ENCODE measurements at regions not wholly inside any gene's neighbourhood (a gene's known extent, or its start where the extent isn't known, plus 50 kb on each side); places are given as distances from the start of the nearest gene placed in this dataset.

DNA sequence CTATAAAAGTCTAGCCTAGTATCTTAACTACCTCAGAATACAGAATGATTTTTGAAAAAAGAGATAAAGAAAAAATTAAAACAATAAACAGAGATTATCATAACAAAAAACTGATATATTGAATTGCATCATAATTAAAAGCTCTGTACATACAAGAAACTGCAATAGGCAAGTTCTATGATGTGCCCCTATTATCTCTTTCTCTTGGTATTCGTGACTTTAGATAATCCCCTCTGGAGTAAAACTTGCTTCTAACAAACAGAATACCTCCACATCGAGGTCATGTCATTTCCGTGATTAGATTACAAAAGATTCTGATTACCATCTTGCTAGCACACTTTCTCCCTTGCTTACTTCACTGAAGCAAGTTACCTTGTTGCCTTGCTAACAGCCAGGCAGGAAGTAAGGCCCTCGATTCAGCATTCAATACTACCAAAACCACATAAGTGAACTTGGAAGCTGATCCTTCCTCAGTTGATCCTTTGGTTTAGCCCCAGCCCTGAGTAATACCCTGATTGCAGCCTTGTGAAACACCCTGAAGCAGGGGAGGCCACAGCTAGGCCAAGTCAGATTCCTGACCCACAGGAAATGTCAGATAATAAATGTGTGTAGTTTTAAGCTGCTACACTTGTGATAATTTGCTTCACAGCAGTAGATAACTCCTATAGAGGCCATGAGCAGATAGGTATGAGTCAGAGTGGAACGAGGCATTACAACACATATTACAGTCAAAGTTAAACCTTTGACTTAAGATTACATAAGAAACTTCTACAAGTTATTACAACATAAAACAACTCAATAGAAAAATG, 53.7 kb upstream of the TMX4 start:
- Mint-ChIP-seq H3K27ac (ENCODE audit: unreplicated experiment) (no peak overlapping the region), H3K9me3 (ENCODE audit: unreplicated experiment) (no peaks in the 10 kb centered on the region), H3K27me3 (ENCODE audit: unreplicated experiment) (no peaks in the 10 kb centered on the region), H3K4me1 (ENCODE audit: low read depth, unreplicated experiment) (no peaks in the 10 kb centered on the region), H3K4me3 (ENCODE audit: unreplicated experiment) (no peak overlapping the region), H3K36me3 (ENCODE audit: unreplicated experiment) (no peaks in the 10 kb centered on the region)
- no peak for DNase-seq
- TF ChIP-seq, protein P1, sequence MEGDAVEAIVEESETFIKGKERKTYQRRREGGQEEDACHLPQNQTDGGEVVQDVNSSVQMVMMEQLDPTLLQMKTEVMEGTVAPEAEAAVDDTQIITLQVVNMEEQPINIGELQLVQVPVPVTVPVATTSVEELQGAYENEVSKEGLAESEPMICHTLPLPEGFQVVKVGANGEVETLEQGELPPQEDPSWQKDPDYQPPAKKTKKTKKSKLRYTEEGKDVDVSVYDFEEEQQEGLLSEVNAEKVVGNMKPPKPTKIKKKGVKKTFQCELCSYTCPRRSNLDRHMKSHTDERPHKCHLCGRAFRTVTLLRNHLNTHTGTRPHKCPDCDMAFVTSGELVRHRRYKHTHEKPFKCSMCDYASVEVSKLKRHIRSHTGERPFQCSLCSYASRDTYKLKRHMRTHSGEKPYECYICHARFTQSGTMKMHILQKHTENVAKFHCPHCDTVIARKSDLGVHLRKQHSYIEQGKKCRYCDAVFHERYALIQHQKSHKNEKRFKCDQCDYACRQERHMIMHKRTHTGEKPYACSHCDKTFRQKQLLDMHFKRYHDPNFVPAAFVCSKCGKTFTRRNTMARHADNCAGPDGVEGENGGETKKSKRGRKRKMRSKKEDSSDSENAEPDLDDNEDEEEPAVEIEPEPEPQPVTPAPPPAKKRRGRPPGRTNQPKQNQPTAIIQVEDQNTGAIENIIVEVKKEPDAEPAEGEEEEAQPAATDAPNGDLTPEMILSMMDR (IDR thresholded peaks at IDR 0.05; ENCODE audit: partially characterized antibody, unreplicated experiment): no peak

DNA sequence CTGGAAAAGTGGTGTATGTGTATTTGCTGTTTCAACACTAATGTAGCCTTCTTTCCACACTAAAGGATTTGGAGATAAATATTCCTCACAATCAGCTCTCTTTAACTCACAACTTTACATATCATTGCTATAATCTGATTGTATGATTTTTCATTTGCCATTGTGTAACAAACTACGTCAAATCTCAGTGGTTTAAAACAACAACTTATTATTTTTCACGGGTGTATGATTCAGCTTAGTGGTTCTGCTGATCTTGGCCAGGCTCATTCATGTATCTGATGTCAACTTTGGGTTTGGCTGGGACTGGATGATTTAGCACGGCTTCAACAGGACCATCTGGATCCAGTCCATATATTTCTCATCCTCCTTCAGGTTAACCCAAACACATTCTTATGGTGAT, 55.4 kb upstream of the TMX4 start:
- no peak for DNase-seq
- H3K4me1 Mint-ChIP-seq (ENCODE audit: low read depth, unreplicated experiment): no peaks in the 10 kb centered on the region

DNA sequence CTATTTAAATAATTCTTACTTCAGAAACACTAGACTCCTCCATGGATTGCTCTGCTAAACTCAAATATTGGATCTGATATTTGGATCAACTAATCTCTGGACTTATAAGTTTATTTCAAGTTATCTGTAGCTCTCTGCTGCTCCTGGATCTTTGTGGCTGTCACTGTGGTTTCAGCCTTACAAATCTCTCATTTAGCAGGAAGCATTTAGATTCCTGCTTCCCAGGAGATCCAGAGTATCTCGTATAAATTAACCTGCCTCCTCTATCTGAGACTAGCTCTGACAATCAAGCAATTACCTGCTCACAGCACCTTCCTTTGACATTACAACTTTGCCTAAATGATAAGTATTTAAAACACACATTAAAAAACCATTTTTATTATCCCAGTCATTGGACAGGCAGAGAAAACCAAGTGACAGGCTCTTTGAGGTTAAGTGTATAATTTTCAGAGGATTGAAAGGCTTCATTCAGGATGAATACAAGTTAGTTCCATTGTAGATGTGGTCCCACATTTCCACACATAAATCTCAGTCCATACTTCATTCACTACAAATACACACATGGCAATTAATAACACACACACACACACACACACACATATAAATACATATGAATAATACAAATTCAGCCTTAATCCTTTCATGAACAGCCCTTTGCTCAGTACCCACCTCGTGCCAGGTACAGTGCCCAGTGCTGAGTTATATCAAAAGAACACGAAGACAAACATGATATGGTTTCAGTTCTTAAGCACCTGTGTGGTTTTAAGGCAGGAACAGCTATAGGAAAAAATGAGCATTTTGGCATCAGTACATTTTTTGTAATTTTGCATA, 55.5 kb upstream of the PLCB1 start:
- Mint-ChIP-seq H3K4me3 (ENCODE audit: unreplicated experiment) (no peak overlapping the region), H3K9me3 (ENCODE audit: unreplicated experiment) (no peaks in the 10 kb centered on the region), H3K36me3 (ENCODE audit: unreplicated experiment) (no peaks in the 10 kb centered on the region), H3K27ac (ENCODE audit: unreplicated experiment) (no peak overlapping the region), H3K27me3 (ENCODE audit: unreplicated experiment) (no peaks in the 10 kb centered on the region), H3K4me1 (ENCODE audit: low read depth, unreplicated experiment) (no peaks in the 10 kb centered on the region)
- no peak for DNase-seq
- TF ChIP-seq, protein P1 (IDR thresholded peaks at IDR 0.05; ENCODE audit: partially characterized antibody, unreplicated experiment): no peak

More for the DNA sequence above, 55.4 kb upstream of the TMX4 start:
- Mint-ChIP-seq H3K36me3 (ENCODE audit: unreplicated experiment) (no peaks in the 10 kb centered on the region), H3K27ac (ENCODE audit: unreplicated experiment) (no peak overlapping the region), H3K9me3 (ENCODE audit: unreplicated experiment) (no peaks in the 10 kb centered on the region), H3K27me3 (ENCODE audit: unreplicated experiment) (no peaks in the 10 kb centered on the region), H3K4me3 (ENCODE audit: unreplicated experiment) (no peak overlapping the region)
- TF ChIP-seq, protein P1 (IDR thresholded peaks at IDR 0.05; ENCODE audit: partially characterized antibody, unreplicated experiment): no peak

DNA sequence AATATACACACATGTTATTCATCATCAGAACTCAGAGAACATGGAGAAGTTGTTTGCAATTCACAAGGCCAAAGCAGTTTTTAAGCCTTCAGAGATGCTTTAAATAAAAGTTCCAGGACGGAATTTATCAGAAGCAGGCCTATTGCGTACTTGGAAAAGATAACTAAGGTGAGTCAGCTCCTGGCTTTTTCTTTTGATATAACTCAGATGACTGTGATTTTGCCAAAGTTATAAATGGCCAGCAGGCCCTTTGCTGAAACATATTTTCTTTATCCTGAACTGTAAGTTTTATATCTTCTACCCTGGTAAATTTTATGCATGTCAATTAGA, 55.0 kb upstream of the PLCB1 start:
- TF ChIP-seq, protein P1 (IDR thresholded peaks at IDR 0.05; ENCODE audit: partially characterized antibody, unreplicated experiment): no peak
- Mint-ChIP-seq H3K4me3 (ENCODE audit: unreplicated experiment) (no peak overlapping the region), H3K36me3 (ENCODE audit: unreplicated experiment) (no peaks in the 10 kb centered on the region), H3K27me3 (ENCODE audit: unreplicated experiment) (no peaks in the 10 kb centered on the region), H3K27ac (ENCODE audit: unreplicated experiment) (no peak overlapping the region), H3K9me3 (ENCODE audit: unreplicated experiment) (no peaks in the 10 kb centered on the region), H3K4me1 (ENCODE audit: low read depth, unreplicated experiment) (peaks cover 1% of the 10 kb centered on the region)
- no peak for DNase-seq

DNA sequence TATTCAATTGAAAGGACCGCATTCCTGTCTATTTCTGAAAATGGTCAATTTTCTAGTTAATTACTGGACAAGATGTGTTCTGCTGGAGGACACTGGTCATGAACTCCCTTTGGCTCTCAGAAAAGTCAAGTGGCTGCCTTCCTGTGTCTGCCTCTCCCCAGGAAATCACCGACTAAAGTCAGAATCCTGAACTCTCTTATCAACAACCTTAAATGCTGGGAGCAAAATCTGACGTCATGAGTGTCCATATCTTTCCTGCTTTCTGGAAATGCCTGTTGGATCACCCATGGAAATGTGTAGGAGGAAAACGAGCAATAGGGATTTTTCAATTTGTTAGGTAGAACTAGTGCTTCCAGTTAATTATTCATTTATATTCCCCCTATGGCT, 53.5 kb upstream of the PLCB1 start:
- Mint-ChIP-seq H3K4me1 (ENCODE audit: low read depth, unreplicated experiment) (peaks cover 6% of the 10 kb centered on the region), H3K4me3 (ENCODE audit: unreplicated experiment) (no peak overlapping the region), H3K27ac (ENCODE audit: unreplicated experiment) (no peak overlapping the region), H3K9me3 (ENCODE audit: unreplicated experiment) (no peaks in the 10 kb centered on the region), H3K27me3 (ENCODE audit: unreplicated experiment) (no peaks in the 10 kb centered on the region), H3K36me3 (ENCODE audit: unreplicated experiment) (no peaks in the 10 kb centered on the region)
- DNase-seq: no peak
- TF ChIP-seq, protein P1 (IDR thresholded peaks at IDR 0.05; ENCODE audit: partially characterized antibody, unreplicated experiment): no peak

Measured in glutamatergic neuron (in vitro differentiated cells).